NOMO-1 treated with dmso at 0.1 percent for 144 hours (cell line): ENCODE measurements at regions not wholly inside any gene's neighbourhood (a gene's known extent, or its start where the extent isn't known, plus 50 kb on each side); places are given as distances from the start of the nearest gene placed in this dataset.
"Not testable (repeated sequence)": the region's sequence is repeated elsewhere in the genome, so short reads cannot be mapped to it uniquely, and the experiment has no call there.

Source experiments
- DNase-seq: peaks from one replicate; lab custom pipeline; 2025; ENCODE audit not compliant: unreplicated experiment; lab: John Stamatoyannopoulos, UW

DNA sequence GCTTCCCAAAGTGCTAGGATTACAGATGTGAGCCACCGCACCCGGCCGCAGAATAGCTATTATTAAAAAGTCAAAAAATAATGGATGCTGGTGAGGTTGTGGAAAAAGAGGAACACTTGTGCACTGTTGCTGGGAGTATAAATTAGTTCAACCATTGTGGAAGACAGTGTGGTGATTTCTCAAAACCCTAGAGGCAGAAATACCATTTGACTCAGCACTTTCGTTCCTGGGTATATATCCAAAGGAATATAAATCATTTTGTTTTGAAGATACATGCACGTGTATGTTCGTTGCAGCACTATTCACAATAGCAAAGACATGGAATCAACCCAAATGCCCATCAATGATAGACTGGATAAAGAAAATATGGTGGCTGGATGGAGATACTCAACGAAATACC lies 132.1 kb upstream of the MED13 start:
- peak; percentile 32 for DNase-seq

DNA sequence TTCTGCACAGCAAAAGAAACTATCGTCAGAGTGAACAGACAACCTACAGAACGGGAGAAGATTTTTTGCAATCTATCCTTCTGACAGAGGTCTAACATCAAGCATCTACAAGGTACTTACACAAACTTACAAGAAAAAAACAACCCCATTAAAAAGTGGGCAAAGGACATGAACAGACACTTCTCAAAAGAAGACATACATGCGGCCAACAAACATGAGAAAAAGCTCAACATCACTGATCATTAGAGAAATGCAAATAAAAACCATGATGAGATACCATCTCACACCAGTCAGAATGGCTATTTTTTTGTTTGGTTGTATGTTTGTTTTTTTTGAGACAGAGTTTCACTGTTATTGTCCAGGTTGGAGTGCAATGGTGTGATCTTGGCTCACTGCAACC lies 131.5 kb upstream of the MED13 start:
- not testable (repeated sequence) for DNase-seq

- no peak for DNase-seq
These were observed 129.3 kb upstream of the MED13 start for GRCh38 chr17:62194401-62194800.

DNA sequence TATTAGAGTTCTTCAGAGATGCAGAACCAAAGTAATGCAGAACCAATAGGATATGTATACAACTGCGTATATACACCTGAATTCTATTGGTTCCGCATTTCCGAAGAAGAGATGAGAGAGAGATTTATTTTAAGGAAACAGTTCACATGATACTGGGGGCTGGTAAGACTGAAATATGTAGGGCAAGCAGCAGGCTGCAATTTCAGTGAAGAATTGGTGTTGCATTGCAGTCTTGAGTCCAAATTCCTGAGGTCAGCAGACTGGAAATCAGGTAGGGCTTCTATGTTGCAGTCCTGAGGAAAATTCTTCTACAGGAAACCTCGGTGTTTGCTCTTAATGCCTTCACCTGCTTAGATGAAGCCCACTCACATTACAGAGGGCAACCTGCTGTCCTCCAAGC lies 128.2 kb upstream of the MED13 start:
- no peak for DNase-seq

- DNase-seq, result no peak
These were observed 126.6 kb upstream of the MED13 start for GRCh38 chr17:62191390-62192361.

DNA sequence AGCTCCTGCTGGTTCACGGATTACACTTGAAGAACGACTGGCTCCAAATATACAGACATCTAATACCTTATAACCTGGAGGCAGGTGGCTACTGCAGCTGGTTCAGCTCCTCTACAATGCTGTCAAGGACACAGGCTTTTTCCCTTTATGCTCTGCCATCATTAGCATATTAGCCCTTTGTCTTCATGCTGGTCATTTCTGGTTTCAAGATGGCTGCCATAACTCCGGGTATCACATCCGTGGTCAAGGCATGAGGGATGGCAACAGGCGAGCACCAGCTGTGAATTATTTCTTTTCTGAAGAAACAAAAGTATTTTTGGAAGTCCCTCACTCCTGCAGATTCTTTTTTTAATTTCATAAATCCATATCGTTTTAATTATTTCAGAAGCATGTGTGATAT lies 124.3 kb upstream of the MED13 start:
- no peak for DNase-seq

DNA sequence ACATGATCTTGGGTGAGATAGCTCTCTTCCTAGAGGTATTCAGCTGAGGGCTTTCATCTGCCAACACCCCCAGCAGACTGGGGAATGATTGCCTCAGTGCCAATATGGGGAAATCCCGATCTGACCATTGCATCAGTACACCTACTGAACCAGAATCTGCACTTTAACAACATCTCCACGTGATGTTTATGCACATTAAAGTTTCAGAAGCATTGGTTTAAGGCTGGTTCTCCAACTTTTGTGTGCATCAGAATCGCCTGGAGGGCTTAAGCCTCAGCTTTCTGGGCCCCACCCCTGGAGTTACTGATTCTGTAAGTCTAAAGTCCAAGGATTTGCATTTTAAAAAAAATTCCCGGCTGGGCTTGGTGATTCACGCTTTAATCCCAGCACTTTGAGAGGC lies 123.6 kb upstream of the MED13 start:
- DNase-seq, result no peak

- no peak for DNase-seq
These were observed 122.6 kb upstream of the MED13 start for GRCh38 chr17:62187681-62188080.

GRCh38 chr17:62186841-62187240 lies 121.8 kb upstream of the MED13 start:
- no peak for DNase-seq

DNA sequence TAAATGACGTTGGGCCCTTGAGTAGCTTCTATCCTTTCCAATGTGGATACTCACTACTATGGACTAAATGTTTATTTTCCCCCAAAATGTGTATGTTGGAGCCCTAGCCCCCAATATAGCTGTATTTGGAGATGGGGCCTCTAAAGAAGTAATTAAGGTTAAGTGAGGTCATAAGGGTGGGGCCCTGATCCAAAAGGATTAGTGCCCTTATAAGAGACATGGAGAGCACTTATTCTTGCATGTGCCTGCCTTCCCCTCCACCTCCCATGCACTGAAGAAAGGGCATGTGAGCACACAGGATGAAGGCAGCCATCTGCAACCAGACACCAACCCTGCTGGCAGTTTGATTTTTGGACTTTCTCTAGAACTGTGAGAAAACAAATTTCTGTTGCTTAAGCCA lies 115.7 kb upstream of the MED13 start:
- DNase-seq, result no peak

- DNase-seq, result no peak
These were observed 114.6 kb upstream of the MED13 start for GRCh38 chr17:62179525-62180161.

- no peak for DNase-seq
These were observed 113.5 kb upstream of the MED13 start for GRCh38 chr17:62178579-62178978.

GRCh38 chr17:62172492-62173291 lies 107.6 kb upstream of the MED13 start:
- no peak for DNase-seq

DNA sequence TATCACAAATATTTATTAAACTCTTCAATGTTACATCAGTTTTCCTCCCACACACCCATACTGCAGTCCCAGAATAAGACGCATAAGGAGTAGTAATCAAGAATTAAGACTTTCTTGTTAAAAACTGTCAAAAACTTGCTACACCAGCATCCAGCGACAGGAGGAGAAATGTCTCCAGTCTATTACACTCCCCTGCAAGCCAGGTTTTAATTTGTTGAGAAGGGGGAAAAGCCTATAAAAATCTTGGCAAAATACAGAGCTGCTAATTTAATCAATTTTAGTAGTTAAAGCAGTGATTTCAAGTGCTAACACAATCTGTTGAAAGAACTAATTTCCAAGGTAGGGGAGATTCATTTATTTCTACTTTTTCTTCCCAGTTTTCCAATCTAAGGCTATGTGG lies 102.0 kb upstream of the MED13 start:
- no peak for DNase-seq

DNA sequence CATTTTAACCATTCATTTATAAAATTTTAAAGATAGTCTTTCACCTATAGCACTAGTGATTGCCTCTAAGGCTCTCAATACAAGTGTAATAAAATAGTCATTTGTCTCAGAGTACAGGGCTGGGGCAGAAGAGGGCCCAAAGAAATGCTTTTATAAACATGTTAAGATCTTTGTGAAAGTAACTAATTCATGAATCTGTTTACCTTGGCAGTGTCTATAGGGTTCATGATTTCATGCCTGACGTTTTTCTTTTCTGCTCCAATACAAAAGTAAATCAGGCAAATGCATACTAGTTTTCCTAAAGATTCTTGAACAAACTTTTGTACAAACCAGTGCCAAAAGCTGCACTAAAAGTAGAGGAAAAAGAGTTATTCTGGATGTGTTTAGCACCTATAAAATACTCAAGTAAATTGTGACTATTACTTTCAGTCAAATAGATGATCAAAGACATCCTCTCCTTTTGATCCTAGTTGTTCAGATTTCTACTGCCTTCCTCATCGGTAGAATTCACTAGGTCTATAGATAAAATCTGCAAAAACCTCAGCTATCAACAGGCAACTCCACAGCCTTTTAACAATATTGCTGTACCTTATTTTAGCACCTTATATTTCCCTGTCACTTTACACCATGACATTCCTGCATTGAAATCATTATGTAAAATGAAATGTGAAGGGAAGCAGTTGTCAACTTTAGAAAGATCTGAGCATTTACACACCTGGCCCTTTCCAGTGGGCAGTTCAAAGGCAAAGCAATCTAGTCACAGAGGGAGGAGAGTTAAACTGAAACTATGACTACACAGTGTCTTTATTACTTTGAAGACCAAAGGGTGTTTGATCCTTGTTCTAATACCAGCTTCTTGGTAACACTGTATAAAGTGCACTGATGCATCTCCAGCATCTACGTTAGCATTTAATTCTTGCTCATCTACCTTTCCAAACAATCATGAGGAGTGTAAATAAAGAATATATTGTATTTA lies 100.0 kb upstream of the MED13 start:
- no peak for DNase-seq

- DNase-seq, result no peak
These were observed 98.8 kb upstream of the MED13 start for GRCh38 chr17:62163847-62164246.

DNA sequence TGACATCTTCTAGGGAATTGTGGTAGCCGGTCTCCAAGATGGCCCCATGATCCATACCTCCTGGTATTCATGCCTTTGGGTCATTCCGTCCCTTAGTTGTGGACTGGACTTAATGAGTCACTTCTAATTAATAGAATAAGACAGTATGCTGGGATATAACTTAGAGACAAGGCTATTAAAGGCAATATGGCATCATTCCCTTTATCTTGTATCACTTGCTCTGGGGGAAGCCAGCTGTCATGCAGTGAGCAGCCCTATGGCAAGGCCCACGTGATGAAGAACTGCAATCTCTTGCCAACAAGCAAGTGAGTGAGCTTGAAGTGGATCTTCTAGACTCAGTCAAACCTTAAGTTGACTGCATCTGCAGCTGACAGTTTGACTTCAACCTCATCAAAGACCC lies 97.8 kb upstream of the MED13 start:
- DNase-seq, result no peak

DNA sequence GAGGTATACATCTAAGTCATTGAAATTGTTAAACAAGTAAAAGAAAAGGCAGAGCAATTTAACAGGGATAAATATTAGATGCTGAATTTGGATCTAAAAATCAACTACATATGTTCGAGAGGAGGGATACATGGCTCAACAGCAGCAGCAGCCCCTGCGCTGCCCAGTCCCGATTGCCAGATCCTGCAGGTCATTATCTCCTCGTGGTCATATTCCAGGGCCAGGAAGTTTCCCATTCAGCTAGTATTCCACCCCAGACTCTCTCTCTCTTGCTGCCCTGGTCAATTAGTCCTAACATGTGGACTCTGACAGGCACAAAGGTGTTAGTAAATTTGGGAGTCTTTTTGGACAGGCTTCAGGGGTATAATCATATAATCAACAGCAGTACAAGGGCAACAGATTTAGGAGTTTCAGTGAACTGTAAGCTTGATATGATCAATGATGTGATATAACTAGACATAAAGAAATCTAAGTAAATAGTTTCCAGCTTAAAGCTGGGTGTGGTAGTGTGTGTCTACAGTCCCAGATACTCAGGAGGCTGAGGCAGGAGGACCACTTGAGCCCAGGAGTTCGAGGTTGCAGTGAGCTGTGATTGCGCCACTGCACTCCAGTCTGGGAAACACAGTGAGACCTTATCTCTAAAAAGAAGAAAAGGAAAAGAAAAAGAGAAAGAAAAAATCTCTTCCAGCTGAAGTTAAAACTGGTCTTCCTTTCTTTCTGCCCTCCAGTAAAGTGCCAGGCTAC lies 96.5 kb upstream of the MED13 start:
- no peak for DNase-seq

DNA sequence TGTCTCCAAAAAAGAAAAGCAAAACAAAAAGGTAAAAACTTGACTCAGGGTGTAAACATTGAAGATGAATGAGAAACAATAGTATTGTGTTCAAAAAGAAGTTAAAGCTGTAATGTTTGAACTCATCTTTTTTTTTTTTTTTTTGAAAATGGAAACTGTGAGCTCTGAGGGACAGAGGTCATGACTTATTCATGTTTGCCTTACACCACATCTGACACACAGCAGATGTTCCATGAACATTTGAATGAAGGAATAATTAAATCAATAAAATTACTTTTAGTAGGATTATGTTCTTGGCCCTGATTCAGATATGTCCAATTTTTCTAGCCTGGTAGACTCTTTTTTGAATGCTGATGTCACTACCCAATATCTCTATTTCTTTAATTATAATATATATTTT lies 95.7 kb upstream of the MED13 start:
- no peak for DNase-seq

GRCh38 chr17:62159994-62160393 lies 94.9 kb upstream of the MED13 start:
- no peak for DNase-seq
